K562 (cell line): ENCODE measurements at regions not wholly inside any gene's neighbourhood (a gene's known extent, or its start where the extent isn't known, plus 50 kb on each side); places are given as distances from the start of the nearest gene placed in this dataset.

Experiments used
- ATAC-seq: fragments of 200-7000 bp; cut with Tn5 transposase; 3 replicates; pipeline ENCODE4 v1.9.1; 2020; ENCODE audit warnings: moderate library complexity
- BruUV-seq: library from RNA; stranded (reverse); fragments of 400-500 nt; replicated peaks from 2 replicates; lab custom pipeline; 2021; lab: Mats Ljungman, UMichigan
- CTCF ChIA-PET: fragments of 300-600 bp; formaldehyde crosslinking; extraction: SDS; loops from one replicate; lab custom pipeline; 2021; ENCODE audit warnings: low intra/inter-chr PET ratio; lab: Yijun Ruan, JAX
- POLR2A ChIA-PET: fragments of 300-600, 350-650 bp; sonication (Branson Sonifier 250); formaldehyde crosslinking; extraction: SDS; loops from one replicate; lab custom pipeline; 2021; ENCODE audit warnings: antibody characterized with exemption, inconsistent platforms; lab: Yijun Ruan, JAX
- DNase-seq, 4 experiments: peaks; one replicate each; pipeline versions ENCODE4 v3.0.0 to v3.0.0-alpha.2; 2011 to 2018; ENCODE audit warnings: low spot score in 3 of 4, mixed read lengths in 3 of 4; ENCODE audit errors: extremely low read depth in 1 of 4
- FAIRE-seq: peaks from 2 replicates; lab custom pipeline; 2011; peaks lifted over from hg19 to GRCh38; lab: Jason Lieb, UNC
- H2AFZ ChIP-seq: 2 replicates; pipeline ENCODE4 v1.6.0; 2011; ENCODE audit warnings: low read depth, low read length, control low read depth, inconsistent platforms
- H3K27ac ChIP-seq: fragments of 200-600 bp; 3 replicates; pipeline ENCODE4 v1.8.0; 2011; ENCODE audit warnings: low read depth, mild to moderate bottlenecking, control low read depth, inconsistent platforms, low read length, moderate library complexity, mixed read lengths; ENCODE audit errors: extremely low read depth
- H3K27me3 ChIP-seq, 2 experiments: fragments of 300-600 bp in 1 of 2; 2 replicates in 1 of 2; 3 replicates in 1 of 2; pipeline versions ENCODE4 v1.6.0 to v1.8.0; 2011; ENCODE audit warnings: inconsistent platforms in 2 of 2, low read length in 2 of 2, mild to moderate bottlenecking in 1 of 2, mixed read lengths in 1 of 2, moderate library complexity in 1 of 2; ENCODE audit not compliant: control insufficient read depth in 2 of 2, insufficient read depth in 2 of 2
- H3K36me3 ChIP-seq: fragments of 300-600 bp; 3 replicates; pipeline ENCODE4 v1.8.0; 2011; ENCODE audit warnings: mild to moderate bottlenecking, low read length, inconsistent platforms; ENCODE audit not compliant: control insufficient read depth, insufficient read depth
- H3K4me1 ChIP-seq, 2 experiments: fragments of 200-600 bp in 1 of 2; replicated peaks in 1 of 2; 2 replicates in 1 of 2; 3 replicates in 1 of 2; pipeline versions ENCODE4 v1.5.1 to v1.8.0; 2011; ENCODE audit warnings: inconsistent platforms in 2 of 2, low read length in 2 of 2, mild to moderate bottlenecking in 1 of 2, mixed read lengths in 1 of 2, moderate library complexity in 1 of 2; ENCODE audit not compliant: control insufficient read depth in 2 of 2, insufficient read depth in 2 of 2
- H3K4me2 ChIP-seq: 2 replicates; pipeline ENCODE4 v1.6.1; 2011; ENCODE audit warnings: low read length, control low read depth, inconsistent platforms, mixed read lengths; ENCODE audit not compliant: insufficient read depth
- H3K4me3 ChIP-seq: fragments of 200-600 bp; sonication (generic), shearing (Covaris generic); 2 replicates; pipeline ENCODE4 v1.5.1; 2016; ENCODE audit warnings: control low read depth, inconsistent platforms
- H3K79me2 ChIP-seq: fragments of 200-600 bp; 3 replicates; pipeline ENCODE4 v1.8.0; 2011; ENCODE audit warnings: low read length, inconsistent platforms; ENCODE audit not compliant: control insufficient read depth, insufficient read depth
- H3K9ac ChIP-seq, 2 experiments: 2 replicates each; pipeline versions ENCODE4 v1.6.0 to v1.6.1; 2011; ENCODE audit warnings: low read depth in 2 of 2, low read length in 2 of 2, control low read depth in 1 of 2, inconsistent platforms in 1 of 2, mild to moderate bottlenecking in 1 of 2, mixed read lengths in 1 of 2; ENCODE audit not compliant: insufficient read depth in 1 of 2
- H3K9me1 ChIP-seq: one replicate; pipeline ENCODE4 v1.6.0; 2011; ENCODE audit warnings: inconsistent platforms, mild to moderate bottlenecking, low read length, moderate library complexity; ENCODE audit not compliant: control insufficient read depth, insufficient read depth
- H3K9me3 ChIP-seq: replicated peaks from 2 replicates; pipeline ENCODE4 v1.5.1; 2011; ENCODE audit warnings: low read depth, low read length, inconsistent platforms; ENCODE audit not compliant: control insufficient read depth, insufficient read depth
- H4K20me1 ChIP-seq: replicated peaks from 2 replicates; pipeline ENCODE4 v1.6.1; 2011; ENCODE audit warnings: low read length, inconsistent platforms, mixed read lengths; ENCODE audit not compliant: control insufficient read depth, insufficient read depth
- COPS2 ChIP-seq: fragments of 450-650 bp; conservative IDR thresholded peaks from 2 replicates; pipeline ENCODE4 v1.6.1; 2016; ENCODE audit warnings: mild to moderate bottlenecking, moderate library complexity
- ETV1 ChIP-seq: fragments of 450-650 bp; conservative IDR thresholded peaks from 2 replicates; pipeline ENCODE4 v1.6.1; 2016; ENCODE audit warnings: missing genetic modification characterization, control low read depth, low read depth, missing compliant biosample characterization
- SLC30A9 ChIP-seq: fragments of 250-450 bp; sonication (Bioruptor Pico); IDR thresholded peaks from 2 replicates; pipeline ENCODE4 v1.8.0; 2022; ENCODE audit warnings: mild to moderate bottlenecking, moderate library complexity
- ZNF239 ChIP-seq: fragments of 250-450 bp; sonication (Bioruptor Pico); IDR thresholded peaks from 2 replicates; pipeline ENCODE4 v1.4.0; 2020; ENCODE audit warnings: mild to moderate bottlenecking
- WGBS: fragments of 100-300 bp; shearing (Covaris generic); methylation state at CpG from one replicate; pipeline ENCODE4 v1.1.6; 2016; ENCODE audit warnings: low coverage, mixed read lengths; ENCODE audit not compliant: insufficient coverage; ENCODE audit errors: missing lambda C conversion rate; 5-methylcytosine and 5-hydroxymethylcytosine counted together
- in situ Hi-C: fragments of 300-500 bp; cut with MboI; formaldehyde crosslinking; loops from 4 replicates; pipeline ENCODE4 v1.15.0; 2018; ENCODE audit warnings: inconsistent platforms, mixed read lengths
- intact Hi-C: fragments of 100-400 bp; cut with micrococcal nuclease; formaldehyde crosslinking; loops from 2 replicates; pipeline ENCODE4 v1.14.2; 2022
- TF ChIP-seq, protein P1 (sequence below): fragments of 450-650 bp; IDR thresholded peaks from 2 replicates; pipeline ENCODE4 v1.6.1; 2018; ENCODE audit warnings: mild to moderate bottlenecking, low read depth; ENCODE audit not compliant: partially characterized antibody

- no peak for TF ChIP-seq SLC30A9
Measured at GRCh38 chr14:48052973-48053372, 377.6 kb upstream of the MDGA2 start (continued).

GRCh38 chr14:48035836-48036235 lies 360.4 kb upstream of the MDGA2 start:
- Histone ChIP-seq H4K20me1 (no peaks in the 10 kb centered on the region), H3K36me3 (no peaks in the 10 kb centered on the region), H3K4me1 (no peaks in the 10 kb centered on the region), H3K27ac (no peak overlapping the region), H3K79me2 (no peaks in the 10 kb centered on the region), H3K9me1 (no peaks in the 10 kb centered on the region)
- FAIRE-seq: no peak
- in situ Hi-C loops: no loop called here
- no peak for DNase-seq
- TF ChIP-seq COPS2: no peak
- no peak for TF ChIP-seq ETV1 (tag)
- TF ChIP-seq, all 486 proteins: peak for 0
- H3K4me2 ChIP-seq: no peak overlapping the region
- no peaks in the 10 kb centered on the region for H3K27me3 ChIP-seq
- H3K4me3 ChIP-seq: no peak overlapping the region
- H3K9me3 ChIP-seq: no peaks in the 10 kb centered on the region
- CTCF ChIA-PET: no interaction called here
- no peak for ATAC-seq
- intact Hi-C loops: no loop called here
- POLR2A ChIA-PET: no interaction called here
- BruUV-seq: no TSS peak
- no peak overlapping the region for H2AFZ ChIP-seq
- no peak overlapping the region for H3K9ac ChIP-seq
- WGBS: 4% methylated on average over 5 of the region's 8 CpGs

GRCh38 chr14:48027115-48027514 lies 351.7 kb upstream of the MDGA2 start:
- H3K9ac ChIP-seq: no peak overlapping the region
- in situ Hi-C loops: no loop called here
- H2AFZ ChIP-seq: no peak overlapping the region
- CTCF ChIA-PET: no interaction called here
- H3K36me3 ChIP-seq: no peaks in the 10 kb centered on the region
- H3K27ac ChIP-seq: no peak overlapping the region
- TF ChIP-seq, protein P1, sequence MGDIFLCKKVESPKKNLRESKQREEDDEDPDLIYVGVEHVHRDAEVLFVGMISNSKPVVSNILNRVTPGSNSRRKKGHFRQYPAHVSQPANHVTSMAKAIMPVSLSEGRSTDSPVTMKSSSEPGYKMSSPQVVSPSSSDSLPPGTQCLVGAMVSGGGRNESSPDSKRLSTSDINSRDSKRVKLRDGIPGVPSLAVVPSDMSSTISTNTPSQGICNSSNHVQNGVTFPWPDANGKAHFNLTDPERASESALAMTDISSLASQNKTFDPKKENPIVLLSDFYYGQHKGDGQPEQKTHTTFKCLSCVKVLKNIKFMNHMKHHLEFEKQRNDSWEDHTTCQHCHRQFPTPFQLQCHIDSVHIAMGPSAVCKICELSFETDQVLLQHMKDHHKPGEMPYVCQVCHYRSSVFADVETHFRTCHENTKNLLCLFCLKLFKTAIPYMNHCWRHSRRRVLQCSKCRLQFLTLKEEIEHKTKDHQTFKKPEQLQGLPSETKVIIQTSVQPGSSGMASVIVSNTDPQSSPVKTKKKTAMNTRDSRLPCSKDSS: no peak
- TF ChIP-seq ZNF239: no peak
- no peaks in the 10 kb centered on the region for H3K27me3 ChIP-seq
- no peaks in the 10 kb centered on the region for H3K9me3 ChIP-seq
- no peaks in the 10 kb centered on the region for H3K4me1 ChIP-seq
- no peak overlapping the region for H3K4me2 ChIP-seq
- ATAC-seq: no peak
- FAIRE-seq: no peak
- POLR2A ChIA-PET: no interaction called here
- no peaks in the 10 kb centered on the region for H3K9me1 ChIP-seq
- DNase-seq: no peak
- H3K79me2 ChIP-seq: no peaks in the 10 kb centered on the region
- 0% methylated on average over 1 of the region's 2 CpGs for WGBS
- no peak overlapping the region for H3K4me3 ChIP-seq
- H4K20me1 ChIP-seq: no peaks in the 10 kb centered on the region
- BruUV-seq: no TSS peak
- intact Hi-C loops: no loop called here
